ENCODE measurements at regions not wholly inside any gene's neighbourhood (a gene's known extent, or its start where the extent isn't known, plus 50 kb on each side); places are given as distances from the start of the nearest gene placed in this dataset.

- peaks cover 11% of the 10 kb centered on the region for H3K4me1 ChIP-seq (ENCODE audit: control insufficient read depth, insufficient read depth, low read length)
- H3K27me3 ChIP-seq (ENCODE audit: control insufficient read depth, insufficient read depth, low read length) = no peaks in the 10 kb centered on the region
- no peak overlapping the region for H3K27ac ChIP-seq (ENCODE audit: low read length)
- no peak for DNase-seq (ENCODE audit: low read depth, low spot score)
- no peak overlapping the region for H3K4me3 ChIP-seq (ENCODE audit: low read length)
- no peaks in the 10 kb centered on the region; the same call in 1 of the 2 replicates for H3K36me3 ChIP-seq (ENCODE audit: control insufficient read depth, insufficient read depth, low read length)
- WGBS (ENCODE audit: insufficient coverage, insufficient read length) = no CpG with 5 or more reads among the region's 4 CpGs
- no peaks in the 10 kb centered on the region for H3K9me3 ChIP-seq (ENCODE audit: control insufficient read depth, insufficient read depth, low read length)
These were observed 154.6 kb downstream of the TFCP2L1 start for GRCh38 chr2:121130301-121130850.

DNA sequence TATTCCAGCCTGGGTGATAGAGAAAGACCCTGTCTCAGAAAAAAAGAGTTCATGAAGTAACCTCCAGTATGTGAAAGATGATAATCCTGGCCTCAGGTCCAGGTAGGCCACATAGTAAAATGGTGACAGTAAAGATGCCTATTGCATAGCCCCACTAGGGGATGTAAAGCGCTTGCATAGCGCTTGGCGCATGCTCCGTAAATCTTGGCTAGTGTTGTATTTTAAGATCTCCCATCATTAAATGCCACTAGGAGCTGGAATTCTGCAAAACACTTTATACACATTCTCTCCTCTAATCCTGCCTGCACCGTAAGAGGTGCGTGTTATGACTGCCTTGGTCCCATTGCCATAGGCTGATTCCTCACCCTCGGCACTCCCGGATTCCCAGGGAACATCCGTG lies 153.6 kb downstream of the TFCP2L1 start:
- H3K27ac ChIP-seq (ENCODE audit: low read length) = no peak overlapping the region
- H3K4me3 ChIP-seq (ENCODE audit: low read length) = no peak overlapping the region
- no peaks in the 10 kb centered on the region; the same call in 1 of the 2 replicates for H3K36me3 ChIP-seq (ENCODE audit: control insufficient read depth, insufficient read depth, low read length)
- no peaks in the 10 kb centered on the region for H3K27me3 ChIP-seq (ENCODE audit: control insufficient read depth, insufficient read depth, low read length)
- no peak for DNase-seq (ENCODE audit: low read depth, low spot score)
- peaks cover 11% of the 10 kb centered on the region for H3K4me1 ChIP-seq (ENCODE audit: control insufficient read depth, insufficient read depth, low read length)
- no peaks in the 10 kb centered on the region for H3K9me3 ChIP-seq (ENCODE audit: control insufficient read depth, insufficient read depth, low read length)
- WGBS (ENCODE audit: insufficient coverage, insufficient read length) = no CpG with 5 or more reads among the region's 9 CpGs

DNA sequence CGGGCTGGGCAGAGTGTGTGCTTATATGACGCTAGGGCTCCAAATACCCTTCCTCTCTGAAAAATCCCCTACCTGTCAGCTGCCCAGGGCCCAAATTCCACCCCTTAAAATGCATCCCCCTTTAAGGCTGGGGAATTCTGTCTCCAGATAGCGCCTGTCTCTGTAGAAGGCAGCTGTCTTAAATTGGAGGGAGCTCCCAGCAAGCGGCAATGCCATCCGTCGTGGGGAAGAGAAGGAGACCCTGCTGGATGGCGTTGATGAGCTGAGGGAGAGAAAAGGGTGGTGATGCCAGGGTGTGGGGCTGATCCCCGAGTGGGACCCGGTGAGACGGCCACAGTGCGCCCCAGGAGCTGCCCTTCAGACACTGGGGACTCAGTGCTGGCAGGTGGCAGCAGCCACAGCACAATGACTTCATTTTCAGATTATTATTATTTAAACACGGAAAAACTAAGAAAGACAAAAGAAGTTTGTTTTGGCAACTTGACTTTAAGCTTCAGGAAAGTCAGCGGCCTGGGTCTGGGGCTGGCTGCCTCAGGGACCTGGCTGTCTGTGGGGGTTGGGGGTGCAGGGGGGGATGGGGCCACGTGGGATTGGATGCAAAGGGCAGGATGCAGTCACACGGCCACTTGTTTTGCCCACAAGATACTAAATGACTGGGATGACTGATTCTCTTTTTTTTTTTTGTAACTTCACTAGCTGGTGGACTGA lies 152.8 kb downstream of the TFCP2L1 start:
- H3K36me3 ChIP-seq (ENCODE audit: control insufficient read depth, insufficient read depth, low read length) = no peaks in the 10 kb centered on the region; the same call in 1 of the 2 replicates
- H3K27me3 ChIP-seq (ENCODE audit: control insufficient read depth, insufficient read depth, low read length) = no peaks in the 10 kb centered on the region
- H3K27ac ChIP-seq (ENCODE audit: low read length) = no peak overlapping the region
- no peak overlapping the region for H3K4me3 ChIP-seq (ENCODE audit: low read length)
- H3K9me3 ChIP-seq (ENCODE audit: control insufficient read depth, insufficient read depth, low read length) = no peaks in the 10 kb centered on the region
- no peak for DNase-seq (ENCODE audit: low read depth, low spot score)
- H3K4me1 ChIP-seq (ENCODE audit: control insufficient read depth, insufficient read depth, low read length) = peaks cover 11% of the 10 kb centered on the region
- no CpG with 5 or more reads among the region's 15 CpGs for WGBS (ENCODE audit: insufficient coverage, insufficient read length)

GRCh38 chr2:121132762-121133107 lies 152.3 kb downstream of the TFCP2L1 start:
- Histone ChIP-seq H3K27ac (ENCODE audit: low read length) (no peak overlapping the region), H3K9me3 (ENCODE audit: control insufficient read depth, insufficient read depth, low read length) (no peaks in the 10 kb centered on the region), H3K4me1 (ENCODE audit: control insufficient read depth, insufficient read depth, low read length) (peaks cover 11% of the 10 kb centered on the region), H3K36me3 (ENCODE audit: control insufficient read depth, insufficient read depth, low read length) (no peaks in the 10 kb centered on the region; the same call in 1 of the 2 replicates), H3K4me3 (ENCODE audit: low read length) (no peak overlapping the region), H3K27me3 (ENCODE audit: control insufficient read depth, insufficient read depth, low read length) (no peaks in the 10 kb centered on the region)
- no peak for DNase-seq (ENCODE audit: low read depth, low spot score)
- WGBS (ENCODE audit: insufficient coverage, insufficient read length) = no CpG with 5 or more reads among the region's 6 CpGs

GRCh38 chr2:121133551-121134319 lies 151.3 kb downstream of the TFCP2L1 start:
- Histone ChIP-seq H3K9me3 (ENCODE audit: control insufficient read depth, insufficient read depth, low read length) (no peaks in the 10 kb centered on the region), H3K36me3 (ENCODE audit: control insufficient read depth, insufficient read depth, low read length) (no peaks in the 10 kb centered on the region; the same call in 1 of the 2 replicates), H3K27me3 (ENCODE audit: control insufficient read depth, insufficient read depth, low read length) (no peaks in the 10 kb centered on the region), H3K27ac (ENCODE audit: low read length) (no peak overlapping the region), H3K4me1 (ENCODE audit: control insufficient read depth, insufficient read depth, low read length) (peaks cover 9% of the 10 kb centered on the region), H3K4me3 (ENCODE audit: low read length) (no peak overlapping the region)
- 70% methylated on average over 2 of the region's 13 CpGs for WGBS (ENCODE audit: insufficient coverage, insufficient read length)
- DNase-seq (ENCODE audit: low read depth, low spot score) = no peak

DNA sequence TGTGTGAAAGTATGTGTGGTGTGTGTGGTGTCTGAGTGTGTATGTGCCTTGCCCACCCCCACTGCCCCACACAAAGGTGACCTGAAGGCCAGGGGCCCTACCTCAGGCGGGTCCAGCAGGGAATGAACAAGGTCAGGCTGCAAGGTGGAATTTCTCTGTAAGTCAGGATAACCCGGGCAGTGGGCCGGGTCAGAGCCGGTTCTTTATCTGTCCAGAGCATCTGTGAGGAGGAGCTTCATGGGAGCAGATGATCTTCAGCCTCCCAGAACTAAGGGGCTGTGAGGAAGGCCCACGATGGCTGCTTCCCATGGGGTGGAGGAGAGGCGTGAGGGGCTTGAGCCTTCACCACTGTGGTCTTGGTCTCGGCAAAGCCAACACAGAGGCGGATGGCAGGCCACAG lies 150.3 kb downstream of the TFCP2L1 start:
- H3K27me3 ChIP-seq (ENCODE audit: control insufficient read depth, insufficient read depth, low read length) = no peaks in the 10 kb centered on the region
- peaks cover 9% of the 10 kb centered on the region for H3K4me1 ChIP-seq (ENCODE audit: control insufficient read depth, insufficient read depth, low read length)
- H3K27ac ChIP-seq (ENCODE audit: low read length) = no peak overlapping the region
- H3K4me3 ChIP-seq (ENCODE audit: low read length) = no peak overlapping the region
- no peaks in the 10 kb centered on the region for H3K9me3 ChIP-seq (ENCODE audit: control insufficient read depth, insufficient read depth, low read length)
- no peak for DNase-seq (ENCODE audit: low read depth, low spot score)
- no CpG with 5 or more reads among the region's 8 CpGs for WGBS (ENCODE audit: insufficient coverage, insufficient read length)
- H3K36me3 ChIP-seq (ENCODE audit: control insufficient read depth, insufficient read depth, low read length) = no peaks in the 10 kb centered on the region; the same call in 1 of the 2 replicates

- H3K27me3 ChIP-seq (ENCODE audit: control insufficient read depth, insufficient read depth, low read length) = no peaks in the 10 kb centered on the region
- peaks cover 9% of the 10 kb centered on the region for H3K4me1 ChIP-seq (ENCODE audit: control insufficient read depth, insufficient read depth, low read length)
- no peak for DNase-seq (ENCODE audit: low read depth, low spot score)
- no peak overlapping the region for H3K27ac ChIP-seq (ENCODE audit: low read length)
- no peaks in the 10 kb centered on the region for H3K9me3 ChIP-seq (ENCODE audit: control insufficient read depth, insufficient read depth, low read length)
- no peaks in the 10 kb centered on the region; the same call in 1 of the 2 replicates for H3K36me3 ChIP-seq (ENCODE audit: control insufficient read depth, insufficient read depth, low read length)
- no CpG with 5 or more reads among the region's 2 CpGs for WGBS (ENCODE audit: insufficient coverage, insufficient read length)
- H3K4me3 ChIP-seq (ENCODE audit: low read length) = no peak overlapping the region
These were observed 149.7 kb downstream of the TFCP2L1 start for GRCh38 chr2:121135168-121135853.

DNA sequence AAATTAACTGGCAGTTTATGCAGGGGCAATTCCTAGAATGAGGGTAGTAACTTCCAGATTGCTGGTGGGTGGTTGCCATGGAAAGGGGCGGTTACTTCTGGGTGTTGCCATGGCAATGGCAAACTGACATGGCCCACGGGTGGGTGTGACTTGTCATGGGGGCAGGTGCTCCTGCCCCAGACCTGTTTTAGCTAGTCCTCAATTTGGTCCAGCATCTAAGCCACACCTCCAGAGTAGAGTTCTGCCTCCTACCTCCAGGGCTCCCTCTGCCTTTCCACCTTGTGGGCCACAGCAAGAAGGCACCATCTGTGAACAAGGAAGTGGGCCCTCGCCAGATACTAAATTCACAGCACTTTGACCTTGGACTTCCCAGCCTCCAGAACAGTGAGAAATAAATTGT lies 148.7 kb downstream of the TFCP2L1 start:
- no peaks in the 10 kb centered on the region for H3K27me3 ChIP-seq (ENCODE audit: control insufficient read depth, insufficient read depth, low read length)
- H3K4me3 ChIP-seq (ENCODE audit: low read length) = no peak overlapping the region
- no peak overlapping the region for H3K27ac ChIP-seq (ENCODE audit: low read length)
- H3K36me3 ChIP-seq (ENCODE audit: control insufficient read depth, insufficient read depth, low read length) = no peaks in the 10 kb centered on the region; the same call in 1 of the 2 replicates
- DNase-seq (ENCODE audit: low read depth, low spot score) = no peak
- no peaks in the 10 kb centered on the region for H3K9me3 ChIP-seq (ENCODE audit: control insufficient read depth, insufficient read depth, low read length)
- peaks cover 9% of the 10 kb centered on the region for H3K4me1 ChIP-seq (ENCODE audit: control insufficient read depth, insufficient read depth, low read length)
- WGBS (ENCODE audit: insufficient coverage, insufficient read length) = no CpG with 5 or more reads among the region's 3 CpGs

DNA sequence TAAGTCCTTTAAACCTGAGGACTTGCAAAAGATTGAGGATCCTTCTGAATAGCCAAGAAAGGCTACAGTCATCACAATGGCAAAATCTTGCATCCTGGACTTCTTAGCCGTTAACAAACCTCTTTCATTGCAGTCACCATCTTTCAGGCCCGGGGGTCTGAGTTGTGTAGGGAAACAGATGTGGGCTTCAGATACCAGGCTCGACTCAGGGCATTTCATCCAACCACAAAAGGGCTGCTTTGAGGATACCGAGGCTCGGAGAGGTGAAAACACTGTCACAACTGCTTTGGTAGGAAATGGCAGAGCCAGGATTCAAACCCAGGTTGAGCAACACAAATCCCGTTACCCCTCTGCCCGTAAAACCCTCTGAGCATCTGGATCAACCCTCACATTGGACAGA lies 147.4 kb downstream of the TFCP2L1 start:
- H3K27me3 ChIP-seq (ENCODE audit: control insufficient read depth, insufficient read depth, low read length) = no peaks in the 10 kb centered on the region
- H3K4me3 ChIP-seq (ENCODE audit: low read length) = no peak overlapping the region
- H3K36me3 ChIP-seq (ENCODE audit: control insufficient read depth, insufficient read depth, low read length) = no peaks in the 10 kb centered on the region; the same call in 1 of the 2 replicates
- no peaks in the 10 kb centered on the region for H3K9me3 ChIP-seq (ENCODE audit: control insufficient read depth, insufficient read depth, low read length)
- no CpG with 5 or more reads among the region's 7 CpGs for WGBS (ENCODE audit: insufficient coverage, insufficient read length)
- H3K27ac ChIP-seq (ENCODE audit: low read length) = no peak overlapping the region
- peaks cover 8% of the 10 kb centered on the region for H3K4me1 ChIP-seq (ENCODE audit: control insufficient read depth, insufficient read depth, low read length)
- DNase-seq (ENCODE audit: low read depth, low spot score) = no peak

DNA sequence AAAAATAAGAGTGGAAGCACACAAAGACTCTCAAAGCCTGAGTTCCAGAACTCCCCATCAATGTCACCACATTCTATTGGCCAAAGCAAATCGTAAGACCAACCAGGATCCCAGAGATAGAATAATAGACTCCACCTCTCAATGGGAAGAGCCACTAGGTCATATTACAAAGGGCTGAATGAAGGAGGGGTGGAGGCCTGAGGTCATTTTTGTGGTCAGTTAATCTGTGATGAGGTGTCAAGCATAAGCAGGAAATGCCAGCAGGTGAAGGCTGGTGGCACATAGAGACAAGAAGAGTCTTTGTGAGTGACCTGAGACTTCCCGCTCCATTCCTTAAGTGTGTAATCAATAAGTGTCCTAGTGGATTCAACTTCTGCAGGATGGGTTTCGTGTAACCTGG lies 144.3 kb downstream of the TFCP2L1 start:
- Histone ChIP-seq H3K27ac (ENCODE audit: low read length) (no peak overlapping the region), H3K36me3 (ENCODE audit: control insufficient read depth, insufficient read depth, low read length) (no peaks in the 10 kb centered on the region), H3K9me3 (ENCODE audit: control insufficient read depth, insufficient read depth, low read length) (no peaks in the 10 kb centered on the region), H3K27me3 (ENCODE audit: control insufficient read depth, insufficient read depth, low read length) (no peaks in the 10 kb centered on the region), H3K4me1 (ENCODE audit: control insufficient read depth, insufficient read depth, low read length) (0 out of 2 replicates have a peak, but pooled peaks cover 1% of the 10 kb centered on the region), H3K4me3 (ENCODE audit: low read length) (no peak overlapping the region)
- no CpG with 5 or more reads among the region's 3 CpGs for WGBS (ENCODE audit: insufficient coverage, insufficient read length)
- DNase-seq (ENCODE audit: low read depth, low spot score) = no peak

Measured in iPS DF 6.9 (cell line).